ENCODE measurements at regions not wholly inside any gene's neighbourhood (a gene's known extent, or its start where the extent isn't known, plus 50 kb on each side); places are given as distances from the start of the nearest gene placed in this dataset.

- H3K27ac ChIP-seq, result no peak overlapping the region
Observed at GRCh38 chr5:4984461-4984860, 155.7 kb upstream of the ADAMTS16 start.

GRCh38 chr5:4987431-4987830 lies 152.7 kb upstream of the ADAMTS16 start:
- H3K9ac ChIP-seq, result no peak overlapping the region
- no peaks in the 10 kb centered on the region for H4K20me1 ChIP-seq (ENCODE audit: insufficient read depth)
- H3K27me3 ChIP-seq (ENCODE audit: insufficient read depth, low read depth), result no peaks in the 10 kb centered on the region
- H3K79me2 ChIP-seq (ENCODE audit: insufficient read depth, low read depth), result no peaks in the 10 kb centered on the region
- H3K27ac ChIP-seq, result no peak overlapping the region
- H3K4me1 ChIP-seq (ENCODE audit: low read depth, poor library complexity, severe bottlenecking), result no peaks in the 10 kb centered on the region
- H3K36me3 ChIP-seq (ENCODE audit: insufficient read depth), result no peaks in the 10 kb centered on the region
- H2AFZ ChIP-seq (ENCODE audit: low read depth), result no peak overlapping the region
- H3K4me2 ChIP-seq, result no peak overlapping the region
- TF ChIP-seq CTCF (conservative IDR thresholded peaks at IDR 0.05; ENCODE audit: low read depth, low read length), result no peak
- no peak overlapping the region for H3K4me3 ChIP-seq (IDR thresholded peaks at IDR 0.05; ENCODE audit: insufficient read depth, low read depth, low read length)

More at GRCh38 chr5:4984461-4984860, 155.7 kb upstream of the ADAMTS16 start:
- H3K27me3 ChIP-seq (ENCODE audit: insufficient read depth, low read depth), result no peaks in the 10 kb centered on the region
- no peaks in the 10 kb centered on the region for H3K79me2 ChIP-seq (ENCODE audit: insufficient read depth, low read depth)
- H2AFZ ChIP-seq (ENCODE audit: low read depth), result no peak overlapping the region
- H3K36me3 ChIP-seq (ENCODE audit: insufficient read depth), result no peaks in the 10 kb centered on the region
- H4K20me1 ChIP-seq (ENCODE audit: insufficient read depth), result no peaks in the 10 kb centered on the region
- no peak for TF ChIP-seq CTCF (conservative IDR thresholded peaks at IDR 0.05; ENCODE audit: low read depth, low read length)
- H3K4me2 ChIP-seq, result no peak overlapping the region
- no peak overlapping the region for H3K9ac ChIP-seq
- H3K4me3 ChIP-seq (IDR thresholded peaks at IDR 0.05; ENCODE audit: insufficient read depth, low read depth, low read length), result no peak overlapping the region
- no peaks in the 10 kb centered on the region for H3K4me1 ChIP-seq (ENCODE audit: low read depth, poor library complexity, severe bottlenecking)

GRCh38 chr5:4989118-4989517 lies 151.0 kb upstream of the ADAMTS16 start:
- no peak overlapping the region for H2AFZ ChIP-seq (ENCODE audit: low read depth)
- no peaks in the 10 kb centered on the region for H3K27me3 ChIP-seq (ENCODE audit: insufficient read depth, low read depth)
- no peaks in the 10 kb centered on the region for H3K79me2 ChIP-seq (ENCODE audit: insufficient read depth, low read depth)
- H3K27ac ChIP-seq, result no peak overlapping the region
- H3K4me2 ChIP-seq, result no peak overlapping the region
- H3K4me1 ChIP-seq (ENCODE audit: low read depth, poor library complexity, severe bottlenecking), result no peaks in the 10 kb centered on the region
- H3K4me3 ChIP-seq (IDR thresholded peaks at IDR 0.05; ENCODE audit: insufficient read depth, low read depth, low read length), result no peak overlapping the region
- no peaks in the 10 kb centered on the region for H4K20me1 ChIP-seq (ENCODE audit: insufficient read depth)
- no peak overlapping the region for H3K9ac ChIP-seq
- no peak for TF ChIP-seq CTCF (conservative IDR thresholded peaks at IDR 0.05; ENCODE audit: low read depth, low read length)
- H3K36me3 ChIP-seq (ENCODE audit: insufficient read depth), result no peaks in the 10 kb centered on the region

- Histone ChIP-seq H3K79me2 (ENCODE audit: insufficient read depth, low read depth) (no peaks in the 10 kb centered on the region), H3K4me1 (ENCODE audit: low read depth, poor library complexity, severe bottlenecking) (no peaks in the 10 kb centered on the region), H2AFZ (ENCODE audit: low read depth) (no peak overlapping the region), H3K36me3 (ENCODE audit: insufficient read depth) (no peaks in the 10 kb centered on the region), H3K27me3 (ENCODE audit: insufficient read depth, low read depth) (no peaks in the 10 kb centered on the region), H4K20me1 (ENCODE audit: insufficient read depth) (no peaks in the 10 kb centered on the region), H3K4me2 (no peak overlapping the region), H3K9ac (no peak overlapping the region), H3K4me3 (IDR thresholded peaks at IDR 0.05; ENCODE audit: insufficient read depth, low read depth, low read length) (no peak overlapping the region), H3K27ac (no peak overlapping the region)
- TF ChIP-seq CTCF (conservative IDR thresholded peaks at IDR 0.05; ENCODE audit: low read depth, low read length), result no peak
Observed at GRCh38 chr5:4990017-4990416, 150.1 kb upstream of the ADAMTS16 start.
